Common myeloid progenitor, CD34-positive (primary cell): ENCODE measurements at regions not wholly inside any gene's neighbourhood (a gene's known extent, or its start where the extent isn't known, plus 50 kb on each side); places are given as distances from the start of the nearest gene placed in this dataset.
A peak's percentile ranks its signal among the peaks of the same experiment; 100 is the strongest.

Experiments used
- CTCF ChIA-PET: fragments of 350-600 bp; sonication (Branson Sonifier 250); formaldehyde crosslinking; loops from one replicate; lab custom pipeline; 2021; ENCODE audit warnings: antibody characterized with exemption; lab: Charles Lee
- POLR2A ChIA-PET: fragments of 350-600 bp; sonication (Branson Sonifier 250); formaldehyde crosslinking; loops from one replicate; lab custom pipeline; 2021; ENCODE audit warnings: antibody characterized with exemption; lab: Charles Lee
- DNase-seq, 3 donors: peaks; one replicate each; pipeline versions ENCODE4 v3.0.0 to v3.0.0-alpha.2; 2013
- H3K27ac ChIP-seq, 2 experiments: 1 replicate in 1 of 2; 2 replicates in 1 of 2; pipeline ENCODE4 v1.7.0; 2013; ENCODE audit warnings: inconsistent platforms in 2 of 2, low read length in 2 of 2, mild to moderate bottlenecking in 2 of 2, low read depth in 1 of 2, moderate library complexity in 1 of 2; ENCODE audit not compliant: severe bottlenecking in 2 of 2, insufficient read depth in 1 of 2, poor library complexity in 1 of 2
- H3K27me3 ChIP-seq, 5 experiments: replicated peaks in 2 of 5; 1 replicate in 3 of 5; 2 replicates in 2 of 5; pipeline versions ENCODE4 v1.6.1 to v1.7.0; 2013; ENCODE audit warnings: low read length in 4 of 5, mild to moderate bottlenecking in 2 of 5, moderate library complexity in 2 of 5, inconsistent platforms in 1 of 5; ENCODE audit not compliant: insufficient read depth in 5 of 5, control insufficient read depth in 4 of 5
- H3K36me3 ChIP-seq, 4 experiments: 1 replicate in 2 of 4; 2 replicates in 2 of 4; pipeline versions ENCODE4 v1.6.1 to v1.7.0; 2013; ENCODE audit warnings: low read length in 3 of 4, control low read depth in 1 of 4, mild to moderate bottlenecking in 1 of 4; ENCODE audit not compliant: control insufficient read depth in 4 of 4, insufficient read depth in 4 of 4
- H3K4me1 ChIP-seq, 4 experiments: 1 replicate in 3 of 4; 2 replicates in 1 of 4; pipeline versions ENCODE4 v1.6.1 to v1.7.1; 2013; ENCODE audit warnings: low read length in 3 of 4, mild to moderate bottlenecking in 3 of 4, control low read depth in 1 of 4, inconsistent platforms in 1 of 4, moderate library complexity in 1 of 4; ENCODE audit not compliant: control insufficient read depth in 4 of 4, insufficient read depth in 4 of 4; ENCODE audit errors: control extremely low read depth in 1 of 4
- H3K4me3 ChIP-seq, 7 experiments: 1 replicate in 4 of 7; 2 replicates in 3 of 7; pipeline versions ENCODE4 v1.5.1 to v1.7.0; 2013; ENCODE audit warnings: mild to moderate bottlenecking in 7 of 7, low read length in 6 of 7, moderate library complexity in 6 of 7, inconsistent platforms in 2 of 7, low read depth in 2 of 7, control low read depth in 1 of 7; ENCODE audit not compliant: insufficient read depth in 4 of 7, control insufficient read depth in 1 of 7; ENCODE audit errors: extremely low read depth in 1 of 7
- H3K9me3 ChIP-seq, 5 experiments: 1 replicate in 4 of 5; 2 replicates in 1 of 5; pipeline versions ENCODE4 v1.6.1 to v1.7.1; 2013; ENCODE audit warnings: low read length in 4 of 5, mild to moderate bottlenecking in 2 of 5, inconsistent platforms in 1 of 5, low read depth in 1 of 5, moderate library complexity in 1 of 5; ENCODE audit not compliant: control insufficient read depth in 4 of 5, insufficient read depth in 2 of 5; ENCODE audit errors: control extremely low read depth in 1 of 5
- WGBS: methylation state at CpG from one replicate; pipeline ENCODE4 v1.1.5; 2013; ENCODE audit not compliant: insufficient coverage; 5-methylcytosine and 5-hydroxymethylcytosine counted together

- POLR2A ChIA-PET, result no interaction called here
- CTCF ChIA-PET, result interaction anchor here (0.7 kb wide), 1 partner anchor 9 kb away, joined by 3 read pairs; no protein-coding TSS in a partner anchor
- no peaks in the 10 kb centered on the region for H3K36me3 ChIP-seq
- WGBS, result 98% methylated on average over 4 of the region's 4 CpGs
- no peak overlapping the region for H3K27ac ChIP-seq
- H3K4me3 ChIP-seq, result no peak overlapping the region
- H3K9me3 ChIP-seq, result no peaks in the 10 kb centered on the region
- peaks cover 0 to 5% (median 2%) of the 10 kb centered on the region in 5 experiments for H3K27me3 ChIP-seq
- no peaks in the 10 kb centered on the region for H3K4me1 ChIP-seq
- DNase-seq, result no peak
These were observed 81.0 kb upstream of the SLC7A1 start for GRCh38 chr13:29676535-29676934.

- H3K27me3 ChIP-seq, result peaks cover 0 to 2% (median 0%) of the 10 kb centered on the region in 5 experiments
- no CpG with 5 or more reads among the region's 3 CpGs for WGBS
- H3K4me1 ChIP-seq, result no peaks in the 10 kb centered on the region
- no peaks in the 10 kb centered on the region for H3K36me3 ChIP-seq
- no peaks in the 10 kb centered on the region for H3K9me3 ChIP-seq
- no peak overlapping the region for H3K4me3 ChIP-seq
- CTCF ChIA-PET, result interaction anchor here (1.3 kb wide), 1 partner anchor 9 kb away, joined by 3 read pairs; no protein-coding TSS in a partner anchor
- no peak for DNase-seq
- POLR2A ChIA-PET, result no interaction called here
- no peak overlapping the region for H3K27ac ChIP-seq
These were observed 79.0 kb upstream of the SLC7A1 start for GRCh38 chr13:29674532-29674931.

GRCh38 chr13:29664591-29664990 lies 69.1 kb upstream of the SLC7A1 start:
- Histone ChIP-seq H3K4me1 (no peaks in the 10 kb centered on the region), H3K27me3 (no peaks in the 10 kb centered on the region), H3K27ac (no peak overlapping the region), H3K9me3 (peaks cover 0 to 25% (median 4%) of the 10 kb centered on the region in 5 experiments), H3K4me3 (no peak overlapping the region), H3K36me3 (no peaks in the 10 kb centered on the region)
- CTCF ChIA-PET, result no interaction called here
- DNase-seq, result peak in 1 of 3 donors; percentile 15
- WGBS, result no CpG with 5 or more reads among the region's 1 CpG
- POLR2A ChIA-PET, result no interaction called here

GRCh38 chr13:29654843-29655547 lies 59.5 kb upstream of the SLC7A1 start:
- Histone ChIP-seq H3K27me3 (no peaks in the 10 kb centered on the region), H3K9me3 (peaks cover 2 to 11% (median 6%) of the 10 kb centered on the region in 5 experiments), H3K4me3 (no peak overlapping the region), H3K27ac (no peak overlapping the region), H3K36me3 (no peaks in the 10 kb centered on the region), H3K4me1 (peaks cover 0 to 2% (median 0%) of the 10 kb centered on the region in 4 experiments)
- ChIA-PET CTCF (no interaction called here), POLR2A (no interaction called here)
- no peak for DNase-seq
- WGBS, result 100% methylated on average over 1 of the region's 3 CpGs

- Histone ChIP-seq H3K27ac (no peak overlapping the region), H3K4me3 (no peak overlapping the region), H3K36me3 (no peaks in the 10 kb centered on the region), H3K27me3 (no peaks in the 10 kb centered on the region), H3K9me3 (peaks cover 2 to 9% (median 6%) of the 10 kb centered on the region in 5 experiments), H3K4me1 (peaks cover 0 to 2% (median 0%) of the 10 kb centered on the region in 4 experiments)
- WGBS, result 100% methylated on average over 4 of the region's 6 CpGs
- no peak for DNase-seq
- POLR2A ChIA-PET, result no interaction called here
- CTCF ChIA-PET, result no interaction called here
These were observed 58.9 kb upstream of the SLC7A1 start for GRCh38 chr13:29654384-29654783.

- Histone ChIP-seq H3K4me3 (no peak overlapping the region), H3K36me3 (no peaks in the 10 kb centered on the region), H3K27me3 (no peaks in the 10 kb centered on the region), H3K9me3 (peaks cover 0 to 3% (median 0%) of the 10 kb centered on the region in 5 experiments), H3K27ac (no peak overlapping the region), H3K4me1 (peaks cover 0 to 2% (median 0%) of the 10 kb centered on the region in 4 experiments)
- ChIA-PET CTCF (no interaction called here), POLR2A (no interaction called here)
- DNase-seq, result peak in 1 of 3 donors; percentile 15
- WGBS, result no CpG with 5 or more reads among the region's 2 CpGs
These were observed 53.3 kb upstream of the SLC7A1 start for GRCh38 chr13:29648760-29649159.
